ENCODE measurements at regions not wholly inside any gene's neighbourhood (a gene's known extent, or its start where the extent isn't known, plus 50 kb on each side); places are given as distances from the start of the nearest gene placed in this dataset.

DNA sequence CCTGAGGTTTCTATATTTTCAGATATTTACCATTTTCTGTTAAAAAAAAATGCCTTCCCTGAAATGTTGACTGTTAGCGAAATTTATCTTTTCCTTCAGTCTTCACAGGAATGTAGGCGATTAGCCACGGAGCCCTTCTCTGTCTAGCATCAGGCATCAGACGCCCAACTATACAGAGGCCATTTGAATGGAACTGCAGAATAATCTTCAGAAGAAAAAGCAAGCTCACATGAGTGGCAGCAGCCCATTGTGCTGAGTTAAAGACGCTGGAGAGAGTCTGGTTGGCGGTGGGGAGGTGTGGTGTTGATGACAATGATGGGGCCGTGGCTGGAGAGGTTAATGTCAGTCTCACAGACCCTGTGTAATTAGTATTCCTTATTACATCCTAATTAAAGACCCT is 196.8 kb upstream of the LEF1 start:
- no peak overlapping the region for H3K4me3 Mint-ChIP-seq
- no peak for ATAC-seq
- ChIA-PET POLR2A (interaction anchor here (1.1 kb wide), 1 partner anchor 197 kb away, joined by 3 read pairs; the partner anchor contains the start of gene LEF1), CTCF (no interaction called here)
- peaks cover 9% of the 10 kb centered on the region for H3K27me3 Mint-ChIP-seq
- intact Hi-C loops (cut with micrococcal nuclease) = no loop called here
- peaks cover 31% of the 10 kb centered on the region for H3K4me1 Mint-ChIP-seq (ENCODE audit: low read depth)
- H3K27ac Mint-ChIP-seq = no peak overlapping the region
- H3K36me3 Mint-ChIP-seq (ENCODE audit: low read depth) = no peaks in the 10 kb centered on the region
- H3K9me3 Mint-ChIP-seq = no peaks in the 10 kb centered on the region
- DNase-seq = no peak
- TF ChIP-seq, protein P1, sequence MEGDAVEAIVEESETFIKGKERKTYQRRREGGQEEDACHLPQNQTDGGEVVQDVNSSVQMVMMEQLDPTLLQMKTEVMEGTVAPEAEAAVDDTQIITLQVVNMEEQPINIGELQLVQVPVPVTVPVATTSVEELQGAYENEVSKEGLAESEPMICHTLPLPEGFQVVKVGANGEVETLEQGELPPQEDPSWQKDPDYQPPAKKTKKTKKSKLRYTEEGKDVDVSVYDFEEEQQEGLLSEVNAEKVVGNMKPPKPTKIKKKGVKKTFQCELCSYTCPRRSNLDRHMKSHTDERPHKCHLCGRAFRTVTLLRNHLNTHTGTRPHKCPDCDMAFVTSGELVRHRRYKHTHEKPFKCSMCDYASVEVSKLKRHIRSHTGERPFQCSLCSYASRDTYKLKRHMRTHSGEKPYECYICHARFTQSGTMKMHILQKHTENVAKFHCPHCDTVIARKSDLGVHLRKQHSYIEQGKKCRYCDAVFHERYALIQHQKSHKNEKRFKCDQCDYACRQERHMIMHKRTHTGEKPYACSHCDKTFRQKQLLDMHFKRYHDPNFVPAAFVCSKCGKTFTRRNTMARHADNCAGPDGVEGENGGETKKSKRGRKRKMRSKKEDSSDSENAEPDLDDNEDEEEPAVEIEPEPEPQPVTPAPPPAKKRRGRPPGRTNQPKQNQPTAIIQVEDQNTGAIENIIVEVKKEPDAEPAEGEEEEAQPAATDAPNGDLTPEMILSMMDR (IDR thresholded peaks at IDR 0.05) = no peak

DNA sequence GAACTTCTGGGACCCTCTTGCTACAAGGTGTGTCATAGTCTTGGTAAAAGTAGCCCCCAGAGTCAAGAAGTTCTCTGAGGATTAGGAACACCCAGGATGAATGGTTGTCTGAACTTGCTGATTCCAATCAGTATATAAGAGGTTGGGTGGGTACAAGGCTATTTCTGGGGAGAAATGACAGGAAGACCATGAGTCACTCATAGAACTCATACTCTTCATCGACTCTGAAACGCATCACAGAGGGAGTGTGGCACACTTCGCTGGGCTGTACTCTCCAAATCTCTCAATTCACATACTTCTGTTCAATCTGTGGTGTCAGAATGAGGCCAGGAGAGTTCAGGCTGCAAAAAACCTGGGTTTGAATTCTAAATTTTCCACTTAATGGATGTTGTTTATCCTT is 193.2 kb upstream of the LEF1 start:
- Mint-ChIP-seq H3K9me3 (no peaks in the 10 kb centered on the region), H3K36me3 (ENCODE audit: low read depth) (no peaks in the 10 kb centered on the region), H3K4me1 (ENCODE audit: low read depth) (peaks cover 45% of the 10 kb centered on the region), H3K27me3 (peaks cover 6% of the 10 kb centered on the region), H3K4me3 (no peak overlapping the region), H3K27ac (no peak overlapping the region)
- intact Hi-C loops (cut with micrococcal nuclease) = no loop called here
- ATAC-seq (no peak), DNase-seq (no peak)
- CTCF ChIA-PET = interaction anchor here (1.1 kb wide), 1 partner anchor 140 kb away, joined by 3 read pairs; no protein-coding TSS in a partner anchor
- POLR2A ChIA-PET = no interaction called here
- TF ChIP-seq, protein P1 (IDR thresholded peaks at IDR 0.05) = no peak

GRCh38 chr4:108361446-108361820 is 192.7 kb upstream of the LEF1 start:
- POLR2A ChIA-PET = interaction anchor here (0.6 kb wide), 1 partner anchor 149 kb away, joined by 3 read pairs; no protein-coding TSS in a partner anchor
- CTCF ChIA-PET = interaction anchor here (1.1 to 1.4 kb wide), 2 partner anchors 9 to 140 kb away, joined by 3 to 7 read pairs; no protein-coding TSS in a partner anchor
- DNase-seq = no peak
- H3K36me3 Mint-ChIP-seq (ENCODE audit: low read depth) = no peaks in the 10 kb centered on the region
- peaks cover 6% of the 10 kb centered on the region for H3K27me3 Mint-ChIP-seq
- peaks cover 49% of the 10 kb centered on the region for H3K4me1 Mint-ChIP-seq (ENCODE audit: low read depth)
- no peaks in the 10 kb centered on the region for H3K9me3 Mint-ChIP-seq
- no peak overlapping the region for H3K4me3 Mint-ChIP-seq
- H3K27ac Mint-ChIP-seq = no peak overlapping the region
- TF ChIP-seq, protein P1 (IDR thresholded peaks at IDR 0.05) = no peak
- no peak for ATAC-seq
- intact Hi-C loops (cut with micrococcal nuclease) = no loop called here

DNA sequence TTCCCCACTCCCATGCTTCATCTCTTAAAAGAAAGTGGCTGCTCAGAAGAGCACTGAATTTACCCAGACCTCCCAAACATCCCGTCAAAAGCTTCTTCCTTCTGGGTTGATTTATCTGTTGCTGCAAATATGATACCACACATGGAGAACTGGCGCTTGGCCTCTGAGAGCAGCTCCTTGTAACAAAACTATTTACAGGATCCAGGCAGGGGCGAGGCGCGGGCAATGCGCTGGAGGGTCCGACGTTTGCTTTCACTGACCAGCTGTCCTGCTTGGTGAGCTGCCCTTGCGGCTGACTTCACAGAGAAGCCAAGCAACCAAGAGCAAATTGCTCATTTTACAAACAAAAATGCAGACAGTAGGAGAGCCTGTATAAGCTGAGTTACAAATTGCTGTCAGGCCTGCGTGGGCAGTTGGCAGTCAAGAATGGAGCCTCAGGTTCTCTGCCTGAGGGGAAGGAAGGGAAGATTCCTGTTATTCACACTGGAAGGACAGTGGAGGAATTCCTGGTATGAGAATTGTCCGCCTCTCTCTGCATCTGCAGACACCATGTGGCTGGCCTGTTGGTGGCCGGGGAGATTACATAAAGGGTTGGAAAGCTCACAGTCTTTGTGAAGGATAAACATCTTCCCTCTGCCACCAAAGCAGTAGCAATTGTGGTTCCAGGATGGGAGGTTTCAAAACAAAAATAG is 192.2 kb upstream of the LEF1 start:
- no peak overlapping the region for H3K4me3 Mint-ChIP-seq

More for the DNA sequence above, 192.2 kb upstream of the LEF1 start:
- peaks cover 54% of the 10 kb centered on the region for H3K4me1 Mint-ChIP-seq (ENCODE audit: low read depth)
- peaks cover 6% of the 10 kb centered on the region for H3K27me3 Mint-ChIP-seq
- no peaks in the 10 kb centered on the region for H3K9me3 Mint-ChIP-seq
- TF ChIP-seq, protein P1 (IDR thresholded peaks at IDR 0.05) = no peak
- no peak for ATAC-seq
- ChIA-PET CTCF (interaction anchor here (0.8 to 1.4 kb wide), 4 partner anchors 9 to 141 kb away, joined by 3 to 7 read pairs (median 3); no protein-coding TSS in a partner anchor), POLR2A (interaction anchor here (0.6 to 1.4 kb wide), 3 partner anchors 11 to 150 kb away, joined by 3 to 5 read pairs (median 3); no protein-coding TSS in a partner anchor)
- intact Hi-C loops (cut with micrococcal nuclease) = no loop called here
- no peaks in the 10 kb centered on the region for H3K36me3 Mint-ChIP-seq (ENCODE audit: low read depth)
- no peak overlapping the region for H3K27ac Mint-ChIP-seq
- no peak for DNase-seq

All from activated CD8-positive, alpha-beta T cell treated with anti-CD3 and anti-CD28 coated beads for 36 hours (primary cell).